ENCODE measurements at regions not wholly inside any gene's neighbourhood (a gene's known extent, or its start where the extent isn't known, plus 50 kb on each side); places are given as distances from the start of the nearest gene placed in this dataset.

DNA sequence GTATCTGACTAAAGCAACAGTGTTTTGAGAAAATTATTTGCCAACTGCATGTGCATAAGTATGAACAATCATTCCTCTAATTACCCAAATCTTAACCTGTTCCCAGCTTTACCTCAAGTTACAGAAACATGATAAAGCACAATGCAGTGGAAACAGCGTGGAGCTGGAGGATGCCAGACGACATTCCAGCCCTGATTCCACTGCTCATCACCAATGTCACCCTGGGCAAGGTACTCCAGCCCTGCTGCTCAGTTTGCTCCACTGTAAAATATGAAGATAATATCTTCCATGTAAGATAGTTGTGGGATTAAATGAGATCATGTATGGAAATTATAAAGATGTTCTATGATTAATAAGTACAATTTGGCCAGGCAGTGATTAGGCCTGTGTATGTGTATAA lies 50.4 kb upstream of the ODAD2 start:
- Histone ChIP-seq H3F3A (ENCODE audit: insufficient read depth, low read length) (no peaks in the 10 kb centered on the region), H3K36me3 (ENCODE audit: insufficient read depth, low read length) (no peaks in the 10 kb centered on the region), H3K27me3 (ENCODE audit: insufficient read depth, low read length) (no peaks in the 10 kb centered on the region), H3K79me2 (ENCODE audit: insufficient read depth, low read length) (no peaks in the 10 kb centered on the region), H3K27ac (ENCODE audit: low read depth, low read length, poor library complexity, severe bottlenecking) (no peak overlapping the region), H2AFZ (ENCODE audit: low read length) (no peak overlapping the region), H3K4me3 (ENCODE audit: low read depth, low read length, poor library complexity, severe bottlenecking) (no peak overlapping the region), H3K9ac (ENCODE audit: low read length) (no peak overlapping the region), H4K20me1 (ENCODE audit: insufficient read depth, low read length) (no peaks in the 10 kb centered on the region), H3K9me2 (ENCODE audit: low read depth, low read length) (no peaks in the 10 kb centered on the region), H3K9me3 (ENCODE audit: low read length) (no peaks in the 10 kb centered on the region), H3K4me2 (ENCODE audit: low read length) (no peak overlapping the region), H3K4me1 (ENCODE audit: insufficient read depth, low read length, severe bottlenecking) (no peaks in the 10 kb centered on the region)
- TF ChIP-seq EZH2 (IDR thresholded peaks at IDR 0.05; ENCODE audit: borderline replicate concordance, low read length): no peak
- TF ChIP-seq, protein P1, sequence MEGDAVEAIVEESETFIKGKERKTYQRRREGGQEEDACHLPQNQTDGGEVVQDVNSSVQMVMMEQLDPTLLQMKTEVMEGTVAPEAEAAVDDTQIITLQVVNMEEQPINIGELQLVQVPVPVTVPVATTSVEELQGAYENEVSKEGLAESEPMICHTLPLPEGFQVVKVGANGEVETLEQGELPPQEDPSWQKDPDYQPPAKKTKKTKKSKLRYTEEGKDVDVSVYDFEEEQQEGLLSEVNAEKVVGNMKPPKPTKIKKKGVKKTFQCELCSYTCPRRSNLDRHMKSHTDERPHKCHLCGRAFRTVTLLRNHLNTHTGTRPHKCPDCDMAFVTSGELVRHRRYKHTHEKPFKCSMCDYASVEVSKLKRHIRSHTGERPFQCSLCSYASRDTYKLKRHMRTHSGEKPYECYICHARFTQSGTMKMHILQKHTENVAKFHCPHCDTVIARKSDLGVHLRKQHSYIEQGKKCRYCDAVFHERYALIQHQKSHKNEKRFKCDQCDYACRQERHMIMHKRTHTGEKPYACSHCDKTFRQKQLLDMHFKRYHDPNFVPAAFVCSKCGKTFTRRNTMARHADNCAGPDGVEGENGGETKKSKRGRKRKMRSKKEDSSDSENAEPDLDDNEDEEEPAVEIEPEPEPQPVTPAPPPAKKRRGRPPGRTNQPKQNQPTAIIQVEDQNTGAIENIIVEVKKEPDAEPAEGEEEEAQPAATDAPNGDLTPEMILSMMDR (IDR thresholded peaks at IDR 0.05; ENCODE audit: low read length): no peak

Data from OCI-LY1 (cell line).